ENCODE measurements at regions not wholly inside any gene's neighbourhood (a gene's known extent, or its start where the extent isn't known, plus 50 kb on each side); places are given as distances from the start of the nearest gene placed in this dataset.

DNA sequence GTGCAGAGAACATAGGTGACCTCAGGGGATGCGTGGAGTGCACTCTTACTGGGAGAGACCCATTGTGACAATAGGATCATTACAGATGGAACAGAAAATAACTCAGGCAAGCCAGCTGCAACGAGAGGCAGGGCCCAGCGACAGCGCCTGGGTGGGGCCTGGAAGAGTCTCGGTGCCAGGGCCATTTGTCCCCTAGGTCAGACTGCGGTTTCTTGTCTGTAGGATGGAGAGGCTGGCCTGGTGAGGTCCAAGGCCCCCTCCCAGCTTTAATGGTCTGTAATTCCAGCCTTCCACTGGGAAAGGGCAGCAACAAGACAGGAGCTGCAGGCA lies 208.6 kb upstream of the APCDD1 start:
- H3K4me3 ChIP-seq, result no peak overlapping the region
- intact Hi-C loops (cut with DNase I), result no loop called here
- H3K27me3 ChIP-seq, result no peaks in the 10 kb centered on the region
- TF ChIP-seq, protein P1, sequence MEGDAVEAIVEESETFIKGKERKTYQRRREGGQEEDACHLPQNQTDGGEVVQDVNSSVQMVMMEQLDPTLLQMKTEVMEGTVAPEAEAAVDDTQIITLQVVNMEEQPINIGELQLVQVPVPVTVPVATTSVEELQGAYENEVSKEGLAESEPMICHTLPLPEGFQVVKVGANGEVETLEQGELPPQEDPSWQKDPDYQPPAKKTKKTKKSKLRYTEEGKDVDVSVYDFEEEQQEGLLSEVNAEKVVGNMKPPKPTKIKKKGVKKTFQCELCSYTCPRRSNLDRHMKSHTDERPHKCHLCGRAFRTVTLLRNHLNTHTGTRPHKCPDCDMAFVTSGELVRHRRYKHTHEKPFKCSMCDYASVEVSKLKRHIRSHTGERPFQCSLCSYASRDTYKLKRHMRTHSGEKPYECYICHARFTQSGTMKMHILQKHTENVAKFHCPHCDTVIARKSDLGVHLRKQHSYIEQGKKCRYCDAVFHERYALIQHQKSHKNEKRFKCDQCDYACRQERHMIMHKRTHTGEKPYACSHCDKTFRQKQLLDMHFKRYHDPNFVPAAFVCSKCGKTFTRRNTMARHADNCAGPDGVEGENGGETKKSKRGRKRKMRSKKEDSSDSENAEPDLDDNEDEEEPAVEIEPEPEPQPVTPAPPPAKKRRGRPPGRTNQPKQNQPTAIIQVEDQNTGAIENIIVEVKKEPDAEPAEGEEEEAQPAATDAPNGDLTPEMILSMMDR (IDR thresholded peaks at IDR 0.05), result no peak
- no peak overlapping the region for H3K27ac ChIP-seq
- no peak for DNase-seq
- H3K4me1 ChIP-seq, result peaks cover 30% of the 10 kb centered on the region
- no peak for ATAC-seq
- H3K36me3 ChIP-seq, result no peaks in the 10 kb centered on the region
- H3K9me3 ChIP-seq, result no peaks in the 10 kb centered on the region

DNA sequence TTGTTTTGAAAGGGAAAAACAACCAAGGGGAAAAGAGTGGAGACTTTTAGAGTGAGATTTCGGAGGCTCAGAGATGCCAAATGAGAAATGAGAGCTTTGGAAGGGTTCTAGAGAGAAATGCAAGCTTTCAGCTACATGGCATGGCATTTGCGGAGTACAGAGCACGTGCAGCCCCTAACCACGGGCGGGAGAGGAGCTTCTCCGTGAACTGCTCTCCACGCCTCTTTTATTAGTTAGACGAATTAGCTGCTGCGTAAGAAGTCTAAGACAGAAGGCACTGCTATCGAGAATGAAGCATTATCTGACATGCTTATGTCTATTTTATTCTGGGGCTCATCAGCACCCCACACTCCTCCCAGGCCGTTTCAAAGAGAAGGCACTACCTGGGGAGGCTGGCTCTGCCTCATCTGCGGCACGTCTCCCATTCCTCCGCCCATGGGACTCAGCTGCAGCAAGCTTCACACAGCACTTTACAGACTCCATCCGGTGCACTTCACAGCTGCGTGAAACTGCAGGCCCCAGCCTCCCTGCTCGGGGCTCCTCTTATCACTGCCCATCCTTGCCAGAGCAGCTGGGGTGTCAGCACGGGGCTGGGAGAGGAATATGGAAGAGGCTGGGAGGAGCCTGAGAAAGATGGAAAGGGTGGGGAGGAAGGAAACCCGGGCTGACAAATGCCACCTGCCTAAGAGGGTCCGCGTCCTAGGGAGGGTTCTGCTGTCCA lies 207.3 kb upstream of the APCDD1 start:
- intact Hi-C loops (cut with DNase I), result no loop called here
- H3K4me1 ChIP-seq, result peaks cover 30% of the 10 kb centered on the region
- H3K4me3 ChIP-seq, result no peak overlapping the region
- no peaks in the 10 kb centered on the region for H3K9me3 ChIP-seq
- H3K27ac ChIP-seq, result no peak overlapping the region
- no peaks in the 10 kb centered on the region for H3K27me3 ChIP-seq
- DNase-seq (no peak), ATAC-seq (peak; percentile 40)
- TF ChIP-seq, protein P1 (IDR thresholded peaks at IDR 0.05), result no peak
- H3K36me3 ChIP-seq, result no peaks in the 10 kb centered on the region

DNA sequence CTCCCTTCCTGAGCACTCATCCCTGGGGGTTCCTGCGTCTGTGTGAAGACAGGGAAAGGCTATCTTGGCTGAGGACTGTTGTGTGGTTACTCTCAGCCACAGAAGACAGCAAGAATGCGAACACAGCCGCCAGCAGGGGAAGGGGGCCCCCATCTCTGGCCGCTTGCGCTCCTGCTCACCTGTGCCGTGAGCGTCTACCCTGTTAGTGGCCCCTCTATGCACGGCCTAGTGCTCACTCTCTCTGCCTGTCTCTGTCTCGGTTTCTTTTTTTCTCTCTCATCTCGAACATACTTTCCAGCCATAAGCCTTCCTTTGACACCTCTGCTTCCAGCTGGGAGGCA lies 206.7 kb upstream of the APCDD1 start:
- no peak for ATAC-seq
- H3K27ac ChIP-seq, result no peak overlapping the region

DNA sequence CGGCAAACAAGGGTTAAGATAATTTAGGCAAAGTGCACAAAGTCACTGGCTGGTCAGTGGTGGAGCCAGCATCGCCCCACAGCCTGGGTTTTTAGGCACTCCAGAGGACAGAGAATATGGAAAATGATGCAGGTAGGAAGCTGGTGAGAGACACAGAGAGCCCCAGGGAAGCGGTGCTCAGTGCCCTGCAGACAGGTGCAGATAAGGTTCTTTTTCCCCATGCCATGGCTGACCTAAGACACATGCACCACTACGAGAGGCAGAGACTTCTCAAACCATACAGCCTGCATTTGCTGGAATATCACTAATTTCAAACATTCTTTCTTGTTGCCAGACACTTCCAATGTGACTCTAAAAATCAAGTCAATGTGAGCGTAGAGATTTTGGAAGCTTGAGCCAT lies 205.7 kb upstream of the APCDD1 start:
- intact Hi-C loops (cut with DNase I), result no loop called here
- peaks cover 29% of the 10 kb centered on the region for H3K4me1 ChIP-seq
- ATAC-seq (no peak), DNase-seq (no peak)
- no peaks in the 10 kb centered on the region for H3K36me3 ChIP-seq
- H3K4me3 ChIP-seq, result no peak overlapping the region
- H3K27ac ChIP-seq, result no peak overlapping the region
- H3K9me3 ChIP-seq, result no peaks in the 10 kb centered on the region
- no peaks in the 10 kb centered on the region for H3K27me3 ChIP-seq
- TF ChIP-seq, protein P1 (IDR thresholded peaks at IDR 0.05), result no peak

More for the DNA sequence above, 206.7 kb upstream of the APCDD1 start:
- Histone ChIP-seq H3K36me3 (no peaks in the 10 kb centered on the region), H3K27me3 (no peaks in the 10 kb centered on the region), H3K4me1 (peaks cover 30% of the 10 kb centered on the region), H3K4me3 (no peak overlapping the region), H3K9me3 (no peaks in the 10 kb centered on the region)
- TF ChIP-seq, protein P1 (IDR thresholded peaks at IDR 0.05), result no peak
- DNase-seq, result no peak
- intact Hi-C loops (cut with DNase I), result no loop called here

DNA sequence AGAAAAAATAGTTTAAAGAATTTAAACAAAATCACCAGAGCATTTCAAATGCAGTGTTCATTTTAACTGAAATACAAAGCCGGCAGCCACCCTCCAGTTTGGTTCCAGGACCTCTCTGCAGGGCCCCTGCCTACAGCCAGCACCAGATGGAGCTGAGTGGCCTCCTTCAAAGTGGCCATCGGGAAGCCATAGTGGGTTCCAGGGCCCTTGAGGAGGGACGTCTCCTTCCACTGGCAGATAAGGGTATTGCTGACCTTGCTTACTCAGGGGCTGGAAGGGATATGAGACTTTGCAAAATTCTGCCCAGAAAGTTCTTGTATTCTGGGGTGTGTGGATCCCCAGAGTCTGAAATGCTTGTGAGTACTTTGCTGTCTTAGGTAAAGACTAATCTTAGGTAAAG lies 205.2 kb upstream of the APCDD1 start:
- Histone ChIP-seq H3K4me1 (peaks cover 23% of the 10 kb centered on the region), H3K27me3 (no peaks in the 10 kb centered on the region), H3K36me3 (no peaks in the 10 kb centered on the region), H3K9me3 (no peaks in the 10 kb centered on the region), H3K27ac (no peak overlapping the region), H3K4me3 (no peak overlapping the region)
- intact Hi-C loops (cut with DNase I), result no loop called here
- DNase-seq (no peak), ATAC-seq (no peak)
- TF ChIP-seq, protein P1 (IDR thresholded peaks at IDR 0.05), result no peak

DNA sequence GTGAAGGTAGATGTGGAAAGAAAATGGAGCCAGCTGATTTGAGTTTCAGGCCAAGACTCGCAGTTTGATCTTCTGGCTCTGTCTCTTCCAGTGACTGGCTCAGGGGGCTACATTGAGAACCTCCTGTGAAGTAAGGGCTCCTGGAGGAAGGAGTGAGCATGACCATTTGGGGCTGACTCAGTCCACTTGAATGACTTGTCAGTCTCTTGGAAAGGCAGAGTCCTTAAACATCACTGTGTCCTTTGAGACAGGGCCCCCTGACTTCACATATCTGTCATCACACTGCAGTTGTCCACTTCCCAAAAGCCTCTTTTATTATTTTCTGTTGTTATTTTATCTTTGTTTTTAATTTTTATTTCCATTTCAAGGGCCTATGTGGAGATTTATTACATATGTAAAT lies 204.6 kb upstream of the APCDD1 start:
- TF ChIP-seq, protein P1 (IDR thresholded peaks at IDR 0.05), result no peak
- intact Hi-C loops (cut with DNase I), result no loop called here
- no peak overlapping the region for H3K4me3 ChIP-seq

More for the DNA sequence above, 204.6 kb upstream of the APCDD1 start:
- H3K9me3 ChIP-seq, result no peaks in the 10 kb centered on the region
- no peaks in the 10 kb centered on the region for H3K27me3 ChIP-seq
- no peak overlapping the region for H3K27ac ChIP-seq
- DNase-seq (no peak), ATAC-seq (no peak)
- peaks cover 20% of the 10 kb centered on the region for H3K4me1 ChIP-seq
- no peaks in the 10 kb centered on the region for H3K36me3 ChIP-seq
